DND-41 (cell line): ENCODE measurements at regions not wholly inside any gene's neighbourhood (a gene's known extent, or its start where the extent isn't known, plus 50 kb on each side); places are given as distances from the start of the nearest gene placed in this dataset.

ENCODE experiments used
- ATAC-seq: fragments of 200-7000 bp; cut with Tn5 transposase; 3 replicates; pipeline ENCODE4 v1.9.1; 2021; ENCODE audit warnings: low read depth; ENCODE audit not compliant: insufficient read depth
- DNase-seq: peaks from one replicate; pipeline ENCODE4 v3.0.0-alpha.2; 2020
- H2AFZ ChIP-seq: 2 replicates; pipeline ENCODE4 v1.6.0; 2012; ENCODE audit warnings: low read depth, low read length
- H3K27ac ChIP-seq: 2 replicates; pipeline ENCODE4 v1.5.1; 2012; ENCODE audit warnings: low read length, inconsistent platforms
- H3K27me3 ChIP-seq: fragments of 200-600 bp; sonication (generic); 2 replicates; pipeline ENCODE4 v1.6.0; 2012; ENCODE audit warnings: low read length, mild to moderate bottlenecking, inconsistent platforms; ENCODE audit not compliant: insufficient read depth, poor library complexity
- H3K36me3 ChIP-seq: 2 replicates; pipeline ENCODE4 v1.5.1; 2012; ENCODE audit warnings: low read length, inconsistent platforms; ENCODE audit not compliant: insufficient read depth
- H3K4me1 ChIP-seq: 2 replicates; pipeline ENCODE4 v1.5.1; 2012; ENCODE audit warnings: mild to moderate bottlenecking, low read length; ENCODE audit not compliant: insufficient read depth
- H3K4me2 ChIP-seq: 2 replicates; pipeline ENCODE4 v1.6.0; 2012; ENCODE audit warnings: mild to moderate bottlenecking, moderate library complexity, low read length, inconsistent platforms; ENCODE audit not compliant: insufficient read depth
- H3K4me3 ChIP-seq, 2 experiments: fragments of 200-600 bp in 1 of 2; shearing (Covaris generic) in 1 of 2; 2 replicates each; pipeline ENCODE4 v1.5.1; 2012 to 2016; ENCODE audit warnings: inconsistent platforms in 2 of 2, low read length in 2 of 2, mild to moderate bottlenecking in 2 of 2, low read depth in 1 of 2, moderate library complexity in 1 of 2
- H3K79me2 ChIP-seq: 2 replicates; pipeline ENCODE4 v1.6.0; 2012; ENCODE audit warnings: low read length, inconsistent platforms; ENCODE audit not compliant: insufficient read depth
- H3K9ac ChIP-seq: 2 replicates; pipeline ENCODE4 v1.6.0; 2012; ENCODE audit warnings: low read depth, mild to moderate bottlenecking, inconsistent platforms, low read length, moderate library complexity
- H3K9me3 ChIP-seq: 2 replicates; pipeline ENCODE4 v1.5.1; 2012; ENCODE audit warnings: low read length, moderate library complexity, mild to moderate bottlenecking, inconsistent platforms; ENCODE audit not compliant: insufficient read depth, severe bottlenecking
- H4K20me1 ChIP-seq: 2 replicates; pipeline ENCODE4 v1.6.0; 2012; ENCODE audit warnings: low read length; ENCODE audit not compliant: insufficient read depth
- CTCF ChIP-seq: IDR thresholded peaks from 2 replicates; pipeline ENCODE4 v1.5.1; 2012; ENCODE audit warnings: borderline replicate concordance, low read length, moderate library complexity, mild to moderate bottlenecking; ENCODE audit not compliant: poor library complexity, severe bottlenecking; ENCODE audit errors: extremely low read depth
- EZH2 ChIP-seq: IDR thresholded peaks from 3 replicates; pipeline ENCODE4 v1.6.1; 2012; ENCODE audit warnings: borderline replicate concordance, low read depth, mild to moderate bottlenecking, moderate library complexity, low read length, inconsistent platforms; ENCODE audit not compliant: severe bottlenecking

GRCh38 chr11:62062223-62062861, 61.5 kb upstream of the INCENP start:
- Histone ChIP-seq H3K4me1 (no peaks in the 10 kb centered on the region), H2AFZ (no peak overlapping the region), H3K9me3 (no peaks in the 10 kb centered on the region), H3K27me3 (peaks cover 4% of the 10 kb centered on the region), H3K4me2 (no peak overlapping the region), H3K79me2 (no peaks in the 10 kb centered on the region), H3K27ac (no peak overlapping the region), H3K4me3 (no peak overlapping the region), H3K9ac (no peak overlapping the region), H3K36me3 (no peaks in the 10 kb centered on the region), H4K20me1 (no peaks in the 10 kb centered on the region)
- ATAC-seq (no peak), DNase-seq (no peak)
- no peak for TF ChIP-seq EZH2
- no peak for TF ChIP-seq CTCF

- no peak for TF ChIP-seq CTCF
- TF ChIP-seq EZH2: no peak
- no peak for ATAC-seq
Observed at GRCh38 chr11:62061356-62062222, 62.2 kb upstream of the INCENP start.

GRCh38 chr11:62057069-62057468, 66.7 kb upstream of the INCENP start:
- Histone ChIP-seq H3K9me3 (no peaks in the 10 kb centered on the region), H4K20me1 (no peaks in the 10 kb centered on the region), H3K9ac (no peak overlapping the region), H3K36me3 (no peaks in the 10 kb centered on the region), H3K4me2 (no peak overlapping the region), H3K27me3 (peaks cover 6% of the 10 kb centered on the region), H3K79me2 (no peaks in the 10 kb centered on the region), H3K27ac (no peak overlapping the region), H3K4me3 (no peak overlapping the region), H3K4me1 (no peaks in the 10 kb centered on the region), H2AFZ (no peak overlapping the region)
- DNase-seq: no peak
- TF ChIP-seq CTCF (no peak), EZH2 (no peak)
- ATAC-seq: no peak

More at GRCh38 chr11:62061356-62062222, 62.2 kb upstream of the INCENP start:
- H3K36me3 ChIP-seq: no peaks in the 10 kb centered on the region
- H3K27me3 ChIP-seq: peaks cover 4% of the 10 kb centered on the region
- H3K4me3 ChIP-seq: no peak overlapping the region
- H3K9ac ChIP-seq: no peak overlapping the region
- no peaks in the 10 kb centered on the region for H3K79me2 ChIP-seq
- no peaks in the 10 kb centered on the region for H3K9me3 ChIP-seq
- H3K4me1 ChIP-seq: no peaks in the 10 kb centered on the region
- H4K20me1 ChIP-seq: no peaks in the 10 kb centered on the region
- H3K4me2 ChIP-seq: no peak overlapping the region
- no peak overlapping the region for H2AFZ ChIP-seq
- H3K27ac ChIP-seq: no peak overlapping the region
- no peak for DNase-seq
